ENCODE measurements at regions not wholly inside any gene's neighbourhood (a gene's known extent, or its start where the extent isn't known, plus 50 kb on each side); places are given as distances from the start of the nearest gene placed in this dataset.

GRCh38 chr11:127567237-127567932, 566.8 kb upstream of the KIRREL3 start:
- DNase-seq, result no peak

- DNase-seq, result no peak
Observed at GRCh38 chr11:127564810-127565209, 564.2 kb upstream of the KIRREL3 start.

- DNase-seq, result no peak
Observed at GRCh38 chr11:127559978-127560377, 559.4 kb upstream of the KIRREL3 start.

GRCh38 chr11:127552446-127552845, 551.9 kb upstream of the KIRREL3 start:
- DNase-seq, result no peak

GRCh38 chr11:127531167-127531566, 530.6 kb upstream of the KIRREL3 start:
- DNase-seq, result no peak

- DNase-seq, result no peak
Observed at GRCh38 chr11:127528297-127528696, 527.7 kb upstream of the KIRREL3 start.

GRCh38 chr11:127524618-127525017, 524.0 kb upstream of the KIRREL3 start:
- no peak for DNase-seq

GRCh38 chr11:127521413-127521812, 520.8 kb upstream of the KIRREL3 start:
- DNase-seq, result no peak

- no peak for DNase-seq
Observed at GRCh38 chr11:127507851-127508250, 507.3 kb upstream of the KIRREL3 start.

- no peak for DNase-seq
Observed at GRCh38 chr11:127506647-127507046, 506.1 kb upstream of the KIRREL3 start.

- no peak for DNase-seq
Observed at GRCh38 chr11:127506126-127506525, 505.6 kb upstream of the KIRREL3 start.

GRCh38 chr11:127496165-127496564, 495.6 kb upstream of the KIRREL3 start:
- no peak for DNase-seq

- no peak for DNase-seq
Observed at GRCh38 chr11:127493330-127494022, 492.9 kb upstream of the KIRREL3 start.

- DNase-seq, result no peak
Observed at GRCh38 chr11:127492029-127492428, 491.5 kb upstream of the KIRREL3 start.

GRCh38 chr11:127491589-127491988, 491.0 kb upstream of the KIRREL3 start:
- no peak for DNase-seq

GRCh38 chr11:127490896-127491295, 490.3 kb upstream of the KIRREL3 start:
- no peak for DNase-seq

GRCh38 chr11:127485541-127485940, 485.0 kb upstream of the KIRREL3 start:
- DNase-seq, result no peak

GRCh38 chr11:127481391-127481790, 480.8 kb upstream of the KIRREL3 start:
- DNase-seq, result no peak

GRCh38 chr11:127478826-127479225, 478.3 kb upstream of the KIRREL3 start:
- no peak for DNase-seq

GRCh38 chr11:127474766-127475165, 474.2 kb upstream of the KIRREL3 start:
- DNase-seq, result no peak

- DNase-seq, result no peak
Observed at GRCh38 chr11:127472505-127472904, 471.9 kb upstream of the KIRREL3 start.

- DNase-seq, result no peak
Observed at GRCh38 chr11:127471662-127472061, 471.1 kb upstream of the KIRREL3 start.

GRCh38 chr11:127470306-127470884, 469.8 kb upstream of the KIRREL3 start:
- DNase-seq, result no peak

GRCh38 chr11:127464325-127464724, 463.8 kb upstream of the KIRREL3 start:
- no peak for DNase-seq

GRCh38 chr11:127462065-127462344, 461.4 kb upstream of the KIRREL3 start:
- DNase-seq, result no peak
